HEK293 (cell line): ENCODE measurements at regions not wholly inside any gene's neighbourhood (a gene's known extent, or its start where the extent isn't known, plus 50 kb on each side); places are given as distances from the start of the nearest gene placed in this dataset.

Experiments used
- CTCF ChIA-PET: fragments of 350-600 bp; formaldehyde crosslinking; extraction: SDS; loops from one replicate; lab custom pipeline; 2021; ENCODE audit warnings: antibody characterized with exemption; lab: Yijun Ruan, JAX
- POLR2A ChIA-PET: fragments of 300-600 bp; formaldehyde crosslinking; extraction: SDS; loops from one replicate; lab custom pipeline; 2020; ENCODE audit warnings: antibody characterized with exemption, inconsistent platforms; lab: Yijun Ruan, JAX
- H3K27ac ChIP-seq: fragments of 200-500 bp; sonication (Bioruptor generic); 2 replicates; pipeline ENCODE4 v1.5.1; 2014; ENCODE audit warnings: low read depth, low read length, control low read depth, inconsistent platforms; ENCODE audit errors: extremely low read depth
- H3K36me3 ChIP-seq, 2 experiments: fragments of 200-500 bp in 1 of 2; sonication (Bioruptor generic) in 1 of 2; 1 replicate in 1 of 2; 2 replicates in 1 of 2; pipeline ENCODE4 v1.5.1; 2014 to 2017; ENCODE audit warnings: inconsistent platforms in 2 of 2, low read length in 2 of 2; ENCODE audit not compliant: control insufficient read depth in 2 of 2, insufficient read depth in 1 of 2
- H3K4me1 ChIP-seq: fragments of 200-500 bp; sonication (Bioruptor generic); 2 replicates; pipeline ENCODE4 v1.5.1; 2014; ENCODE audit warnings: mild to moderate bottlenecking, low read length, inconsistent platforms; ENCODE audit not compliant: control insufficient read depth, insufficient read depth
- H3K4me3 ChIP-seq: 2 replicates; pipeline ENCODE4 v1.5.1; 2011; ENCODE audit warnings: low read depth, mild to moderate bottlenecking, control low read depth, low read length, moderate library complexity
- H3K9me3 ChIP-seq: fragments of 200-500 bp; sonication (Bioruptor generic); 2 replicates; pipeline ENCODE4 v1.5.1; 2014; ENCODE audit warnings: low read depth, low read length, inconsistent platforms; ENCODE audit not compliant: control insufficient read depth, insufficient read depth
- GLI4 ChIP-seq: fragments of 450-650 bp; formaldehyde crosslinking; IDR thresholded peaks from 2 replicates; pipeline ENCODE4 v1.5.1; 2016; ENCODE audit warnings: missing biosample characterization, missing genetic modification characterization
- MZF1 ChIP-seq: fragments of 450-650 bp; formaldehyde crosslinking; IDR thresholded peaks from 2 replicates; pipeline ENCODE4 v1.5.1; 2017; ENCODE audit warnings: missing biosample characterization, missing genetic modification characterization, borderline replicate concordance
- PRDM6 ChIP-seq: fragments of 450-650 bp; formaldehyde crosslinking; IDR thresholded peaks from 2 replicates; pipeline ENCODE4 v1.5.1; 2017; ENCODE audit warnings: missing biosample characterization, missing genetic modification characterization
- SP3 ChIP-seq: fragments of 450-650 bp; formaldehyde crosslinking; IDR thresholded peaks from 2 replicates; pipeline ENCODE4 v1.5.1; 2016; ENCODE audit warnings: missing biosample characterization, missing genetic modification characterization
- SP7 ChIP-seq: fragments of 450-650 bp; formaldehyde crosslinking; IDR thresholded peaks from 2 replicates; pipeline ENCODE4 v1.5.1; 2016; ENCODE audit warnings: missing biosample characterization, missing genetic modification characterization
- YY1 ChIP-seq: fragments of 450-650 bp; formaldehyde crosslinking; IDR thresholded peaks from 2 replicates; pipeline ENCODE4 v1.5.1; 2018; ENCODE audit warnings: missing biosample characterization, missing genetic modification characterization
- ZBTB6 ChIP-seq: fragments of 450-650 bp; formaldehyde crosslinking; IDR thresholded peaks from 2 replicates; pipeline ENCODE4 v1.5.1; 2017; ENCODE audit warnings: missing biosample characterization, missing genetic modification characterization
- ZEB2 ChIP-seq: fragments of 450-650 bp; formaldehyde crosslinking; IDR thresholded peaks from 2 replicates; pipeline ENCODE4 v1.5.1; 2016; ENCODE audit warnings: missing biosample characterization, missing genetic modification characterization
- ZFHX2 ChIP-seq: fragments of 450-650 bp; formaldehyde crosslinking; conservative IDR thresholded peaks from 2 replicates; pipeline ENCODE4 v1.5.1; 2016; ENCODE audit warnings: missing biosample characterization, missing genetic modification characterization
- ZFP37 ChIP-seq: fragments of 450-650 bp; formaldehyde crosslinking; IDR thresholded peaks from 2 replicates; pipeline ENCODE4 v1.5.1; 2016; ENCODE audit warnings: missing biosample characterization, missing genetic modification characterization
- ZNF138 ChIP-seq: fragments of 450-650 bp; formaldehyde crosslinking; IDR thresholded peaks from 2 replicates; pipeline ENCODE4 v1.5.1; 2016; ENCODE audit warnings: missing biosample characterization, missing genetic modification characterization, borderline replicate concordance
- ZNF146 ChIP-seq: fragments of 450-650 bp; formaldehyde crosslinking; IDR thresholded peaks from 2 replicates; pipeline ENCODE4 v1.5.1; 2016; ENCODE audit warnings: missing biosample characterization, missing genetic modification characterization
- ZNF16 ChIP-seq: fragments of 450-650 bp; formaldehyde crosslinking; IDR thresholded peaks from 2 replicates; pipeline ENCODE4 v1.5.1; 2016; ENCODE audit warnings: low read depth, missing biosample characterization, missing genetic modification characterization
- ZNF202 ChIP-seq: fragments of 450-650 bp; formaldehyde crosslinking; IDR thresholded peaks from 2 replicates; pipeline ENCODE4 v1.5.1; 2016; ENCODE audit warnings: missing biosample characterization, missing genetic modification characterization, borderline replicate concordance
- ZNF211 ChIP-seq: fragments of 450-650 bp; formaldehyde crosslinking; IDR thresholded peaks from 2 replicates; pipeline ENCODE4 v1.5.1; 2016; ENCODE audit warnings: low read depth, missing biosample characterization, missing genetic modification characterization
- ZNF302 ChIP-seq: fragments of 450-650 bp; formaldehyde crosslinking; IDR thresholded peaks from 2 replicates; pipeline ENCODE4 v1.5.1; 2016; ENCODE audit warnings: missing biosample characterization, missing genetic modification characterization, low read depth
- ZNF398 ChIP-seq: fragments of 450-650 bp; formaldehyde crosslinking; IDR thresholded peaks from 2 replicates; pipeline ENCODE4 v1.5.1; 2017; ENCODE audit warnings: missing biosample characterization, missing genetic modification characterization
- ZNF426 ChIP-seq: fragments of 450-650 bp; formaldehyde crosslinking; IDR thresholded peaks from 2 replicates; pipeline ENCODE4 v1.5.1; 2017; ENCODE audit warnings: missing biosample characterization, missing genetic modification characterization, mild to moderate bottlenecking, inconsistent platforms, moderate library complexity
- ZNF514 ChIP-seq: fragments of 450-650 bp; formaldehyde crosslinking; IDR thresholded peaks from 2 replicates; pipeline ENCODE4 v1.5.1; 2016; ENCODE audit warnings: missing biosample characterization, missing genetic modification characterization
- ZNF529 ChIP-seq: fragments of 450-650 bp; formaldehyde crosslinking; IDR thresholded peaks from 2 replicates; pipeline ENCODE4 v1.5.1; 2017; ENCODE audit warnings: missing genetic modification characterization, missing biosample characterization; ENCODE audit not compliant: insufficient replicate concordance
- ZNF555 ChIP-seq: fragments of 450-650 bp; formaldehyde crosslinking; conservative IDR thresholded peaks from 2 replicates; pipeline ENCODE4 v1.5.1; 2017; ENCODE audit warnings: missing biosample characterization, mild to moderate bottlenecking, missing genetic modification characterization, inconsistent platforms
- ZNF639 ChIP-seq: fragments of 450-650 bp; formaldehyde crosslinking; IDR thresholded peaks from 2 replicates; pipeline ENCODE4 v1.5.1; 2016; ENCODE audit warnings: missing biosample characterization, missing genetic modification characterization
- ZNF692 ChIP-seq: fragments of 450-650 bp; formaldehyde crosslinking; IDR thresholded peaks from 2 replicates; pipeline ENCODE4 v1.5.1; 2016; ENCODE audit warnings: missing biosample characterization, missing genetic modification characterization
- ZNF701 ChIP-seq: fragments of 450-650 bp; formaldehyde crosslinking; IDR thresholded peaks from 2 replicates; pipeline ENCODE4 v1.5.1; 2016; ENCODE audit warnings: missing biosample characterization, missing genetic modification characterization
- ZNF768 ChIP-seq: fragments of 450-650 bp; formaldehyde crosslinking; IDR thresholded peaks from 2 replicates; pipeline ENCODE4 v1.5.1; 2018; ENCODE audit warnings: missing biosample characterization, mild to moderate bottlenecking, missing genetic modification characterization
- ZNF776 ChIP-seq: fragments of 450-650 bp; formaldehyde crosslinking; IDR thresholded peaks from 2 replicates; pipeline ENCODE4 v1.5.0; 2017; ENCODE audit warnings: missing biosample characterization, missing genetic modification characterization, borderline replicate concordance
- ZNF792 ChIP-seq: fragments of 450-650 bp; formaldehyde crosslinking; IDR thresholded peaks from 2 replicates; pipeline ENCODE4 v1.5.1; 2016; ENCODE audit warnings: missing biosample characterization, missing genetic modification characterization
- ZSCAN16 ChIP-seq: fragments of 450-650 bp; formaldehyde crosslinking; IDR thresholded peaks from 2 replicates; pipeline ENCODE4 v1.5.1; 2016; ENCODE audit warnings: missing biosample characterization, missing genetic modification characterization
- ZSCAN5A ChIP-seq: fragments of 450-650 bp; formaldehyde crosslinking; IDR thresholded peaks from 2 replicates; pipeline ENCODE4 v1.5.1; 2016; ENCODE audit warnings: missing biosample characterization, missing genetic modification characterization

GRCh38 chr2:2892892-2893291 is 484.7 kb downstream of the EIPR1 start:
- no peaks in the 10 kb centered on the region for H3K4me1 ChIP-seq
- ChIA-PET POLR2A (no interaction called here), CTCF (no interaction called here)
- H3K27ac ChIP-seq, result no peak overlapping the region
- no peaks in the 10 kb centered on the region for H3K9me3 ChIP-seq
- H3K36me3 ChIP-seq, result no peaks in the 10 kb centered on the region
- H3K4me3 ChIP-seq, result no peak overlapping the region
- TF ChIP-seq ZNF211 (tag by site-specific recombination) (no peak), ZNF792 (tag by site-specific recombination) (no peak), ZSCAN5A (tag by site-specific recombination) (no peak), ZNF555 (tag by site-specific recombination) (no peak), MZF1 (tag by site-specific recombination) (no peak), ZNF692 (tag by site-specific recombination) (no peak), ZNF426 (tag by site-specific recombination) (no peak), ZNF776 (tag by site-specific recombination) (no peak), GLI4 (tag by site-specific recombination) (no peak), ZNF146 (tag by site-specific recombination) (no peak), ZNF514 (tag by site-specific recombination) (no peak), YY1 (tag by site-specific recombination) (no peak), ZNF701 (tag by site-specific recombination) (no peak), ZSCAN16 (no peak), PRDM6 (tag by site-specific recombination) (no peak), SP7 (tag by site-specific recombination) (no peak), ZNF138 (no peak), ZBTB6 (tag by site-specific recombination) (no peak), ZNF302 (tag by site-specific recombination) (no peak)

- no peaks in the 10 kb centered on the region for H3K36me3 ChIP-seq
- POLR2A ChIA-PET, result no interaction called here
- CTCF ChIA-PET, result no interaction called here
- H3K4me3 ChIP-seq, result no peak overlapping the region
- no peaks in the 10 kb centered on the region for H3K9me3 ChIP-seq
- no peak overlapping the region for H3K27ac ChIP-seq
- H3K4me1 ChIP-seq, result no peaks in the 10 kb centered on the region
- no peak for TF ChIP-seq ZNF529 (tag by site-specific recombination)
- TF ChIP-seq ZNF202 (tag by site-specific recombination), result no peak
- no peak for TF ChIP-seq ZNF792 (tag by site-specific recombination)
- TF ChIP-seq ZNF426 (tag by site-specific recombination), result no peak
- TF ChIP-seq ZNF639 (tag by site-specific recombination), result no peak
- TF ChIP-seq SP3 (tag by site-specific recombination), result no peak
- no peak for TF ChIP-seq ZNF768 (tag by site-specific recombination)
- no peak for TF ChIP-seq ZEB2 (tag by site-specific recombination)
- no peak for TF ChIP-seq ZFP37 (tag by site-specific recombination)
- TF ChIP-seq ZNF16 (tag by site-specific recombination), result no peak
- no peak for TF ChIP-seq ZNF398 (tag by site-specific recombination)
- TF ChIP-seq ZFHX2 (tag by site-specific recombination), result no peak
These were observed 485.2 kb downstream of the EIPR1 start for GRCh38 chr2:2892378-2892777.
